ENCODE measurements at regions not wholly inside any gene's neighbourhood (a gene's known extent, or its start where the extent isn't known, plus 50 kb on each side); places are given as distances from the start of the nearest gene placed in this dataset.

GRCh38 chr14:59097681-59098080, 90.8 kb upstream of the DAAM1 start:
- no peak overlapping the region for H3K4me3 Mint-ChIP-seq
- H3K36me3 Mint-ChIP-seq = no peaks in the 10 kb centered on the region
- no peaks in the 10 kb centered on the region for H3K4me1 Mint-ChIP-seq
- peaks cover 22% of the 10 kb centered on the region for H3K27me3 Mint-ChIP-seq
- H3K27ac Mint-ChIP-seq = no peak overlapping the region
- DNase-seq = no peak
- no peaks in the 10 kb centered on the region for H3K9me3 Mint-ChIP-seq

- Mint-ChIP-seq H3K9me3 (no peaks in the 10 kb centered on the region), H3K4me1 (no peaks in the 10 kb centered on the region), H3K27me3 (peaks cover 15% of the 10 kb centered on the region), H3K27ac (no peak overlapping the region), H3K4me3 (no peak overlapping the region), H3K36me3 (no peaks in the 10 kb centered on the region)
- no peak for DNase-seq
Observed at GRCh38 chr14:59098377-59098776, 90.1 kb upstream of the DAAM1 start.

GRCh38 chr14:59100205-59100604, 88.3 kb upstream of the DAAM1 start:
- Mint-ChIP-seq H3K4me1 (no peaks in the 10 kb centered on the region), H3K36me3 (no peaks in the 10 kb centered on the region), H3K9me3 (no peaks in the 10 kb centered on the region), H3K4me3 (no peak overlapping the region), H3K27ac (no peak overlapping the region), H3K27me3 (peaks cover 21% of the 10 kb centered on the region)
- DNase-seq = no peak

- peaks cover 21% of the 10 kb centered on the region for H3K27me3 Mint-ChIP-seq
- no peak overlapping the region for H3K4me3 Mint-ChIP-seq
- H3K9me3 Mint-ChIP-seq = no peaks in the 10 kb centered on the region
- H3K36me3 Mint-ChIP-seq = no peaks in the 10 kb centered on the region
- no peak overlapping the region for H3K27ac Mint-ChIP-seq
- no peak for DNase-seq
- no peaks in the 10 kb centered on the region for H3K4me1 Mint-ChIP-seq
Observed at GRCh38 chr14:59101476-59101875, 87.0 kb upstream of the DAAM1 start.

- no peak overlapping the region for H3K4me3 Mint-ChIP-seq
- no peaks in the 10 kb centered on the region for H3K9me3 Mint-ChIP-seq
- H3K27me3 Mint-ChIP-seq = peaks cover 21% of the 10 kb centered on the region
Observed at GRCh38 chr14:59103396-59103795, 85.1 kb upstream of the DAAM1 start.

GRCh38 chr14:59107819-59108218, 80.6 kb upstream of the DAAM1 start:
- no peak for DNase-seq
- H3K27me3 Mint-ChIP-seq = peaks cover 11% of the 10 kb centered on the region
- H3K9me3 Mint-ChIP-seq = no peaks in the 10 kb centered on the region
- no peaks in the 10 kb centered on the region for H3K36me3 Mint-ChIP-seq
- no peak overlapping the region for H3K4me3 Mint-ChIP-seq
- no peak overlapping the region for H3K27ac Mint-ChIP-seq
- no peaks in the 10 kb centered on the region for H3K4me1 Mint-ChIP-seq

More at GRCh38 chr14:59103396-59103795, 85.1 kb upstream of the DAAM1 start:
- Mint-ChIP-seq H3K36me3 (no peaks in the 10 kb centered on the region), H3K4me1 (no peaks in the 10 kb centered on the region), H3K27ac (no peak overlapping the region)
- no peak for DNase-seq

GRCh38 chr14:59116984-59117415, 71.5 kb upstream of the DAAM1 start:
- Mint-ChIP-seq H3K4me1 (no peaks in the 10 kb centered on the region), H3K9me3 (no peaks in the 10 kb centered on the region), H3K27me3 (peaks cover 7% of the 10 kb centered on the region), H3K36me3 (no peaks in the 10 kb centered on the region), H3K27ac (no peak overlapping the region), H3K4me3 (no peak overlapping the region)
- DNase-seq = no peak

- Mint-ChIP-seq H3K4me3 (no peak overlapping the region), H3K4me1 (no peaks in the 10 kb centered on the region), H3K27me3 (peaks cover 8% of the 10 kb centered on the region), H3K36me3 (no peaks in the 10 kb centered on the region), H3K9me3 (no peaks in the 10 kb centered on the region), H3K27ac (no peak overlapping the region)
- DNase-seq = no peak
Observed at GRCh38 chr14:59117754-59118528, 70.5 kb upstream of the DAAM1 start.

GRCh38 chr14:59120921-59121320, 67.5 kb upstream of the DAAM1 start:
- Mint-ChIP-seq H3K4me3 (no peak overlapping the region), H3K9me3 (no peaks in the 10 kb centered on the region), H3K27me3 (peaks cover 17% of the 10 kb centered on the region), H3K27ac (no peak overlapping the region), H3K36me3 (no peaks in the 10 kb centered on the region), H3K4me1 (no peaks in the 10 kb centered on the region)
- no peak for DNase-seq

- Mint-ChIP-seq H3K36me3 (no peaks in the 10 kb centered on the region), H3K27me3 (peaks cover 28% of the 10 kb centered on the region), H3K27ac (no peak overlapping the region), H3K4me1 (peaks cover 3% of the 10 kb centered on the region), H3K9me3 (no peaks in the 10 kb centered on the region), H3K4me3 (no peak overlapping the region)
- DNase-seq = no peak
Observed at GRCh38 chr14:59123531-59123930, 64.9 kb upstream of the DAAM1 start.

GRCh38 chr14:59123975-59124374, 64.5 kb upstream of the DAAM1 start:
- Mint-ChIP-seq H3K4me1 (peaks cover 3% of the 10 kb centered on the region), H3K4me3 (no peak overlapping the region), H3K36me3 (no peaks in the 10 kb centered on the region), H3K27me3 (peaks cover 28% of the 10 kb centered on the region), H3K9me3 (no peaks in the 10 kb centered on the region), H3K27ac (no peak overlapping the region)
- DNase-seq = no peak

GRCh38 chr14:59125156-59125555, 63.3 kb upstream of the DAAM1 start:
- Mint-ChIP-seq H3K4me1 (peaks cover 3% of the 10 kb centered on the region), H3K27ac (no peak overlapping the region), H3K9me3 (no peaks in the 10 kb centered on the region), H3K4me3 (no peak overlapping the region), H3K27me3 (peaks cover 28% of the 10 kb centered on the region), H3K36me3 (no peaks in the 10 kb centered on the region)
- DNase-seq = no peak

GRCh38 chr14:59126714-59127436, 61.6 kb upstream of the DAAM1 start:
- H3K27me3 Mint-ChIP-seq = peaks cover 28% of the 10 kb centered on the region
- no peaks in the 10 kb centered on the region for H3K9me3 Mint-ChIP-seq
- no peak overlapping the region for H3K27ac Mint-ChIP-seq
- peaks cover 3% of the 10 kb centered on the region for H3K4me1 Mint-ChIP-seq
- H3K4me3 Mint-ChIP-seq = no peak overlapping the region
- no peak for DNase-seq
- no peaks in the 10 kb centered on the region for H3K36me3 Mint-ChIP-seq

GRCh38 chr14:59127437-59127732, 61.1 kb upstream of the DAAM1 start:
- no peaks in the 10 kb centered on the region for H3K36me3 Mint-ChIP-seq
- H3K4me1 Mint-ChIP-seq = peaks cover 3% of the 10 kb centered on the region
- H3K27me3 Mint-ChIP-seq = peaks cover 28% of the 10 kb centered on the region
- no peak for DNase-seq
- no peak overlapping the region for H3K27ac Mint-ChIP-seq
- no peak overlapping the region for H3K4me3 Mint-ChIP-seq
- H3K9me3 Mint-ChIP-seq = no peaks in the 10 kb centered on the region

GRCh38 chr14:59130462-59130861, 58.0 kb upstream of the DAAM1 start:
- Mint-ChIP-seq H3K27me3 (peaks cover 14% of the 10 kb centered on the region), H3K4me1 (peaks cover 3% of the 10 kb centered on the region), H3K9me3 (no peaks in the 10 kb centered on the region), H3K27ac (no peak overlapping the region), H3K36me3 (no peaks in the 10 kb centered on the region), H3K4me3 (no peak overlapping the region)
- DNase-seq = no peak
